K562 (cell line): ENCODE measurements at regions not wholly inside any gene's neighbourhood (a gene's known extent, or its start where the extent isn't known, plus 50 kb on each side); places are given as distances from the start of the nearest gene placed in this dataset.

Experiments used
- ATAC-seq: fragments of 200-7000 bp; cut with Tn5 transposase; 3 replicates; pipeline ENCODE4 v1.9.1; 2020; ENCODE audit warnings: moderate library complexity
- BruUV-seq: library from RNA; stranded (reverse); fragments of 400-500 nt; replicated peaks from 2 replicates; lab custom pipeline; 2021; lab: Mats Ljungman, UMichigan
- CTCF ChIA-PET: fragments of 300-600 bp; formaldehyde crosslinking; extraction: SDS; loops from one replicate; lab custom pipeline; 2021; ENCODE audit warnings: low intra/inter-chr PET ratio; lab: Yijun Ruan, JAX
- POLR2A ChIA-PET: fragments of 300-600, 350-650 bp; sonication (Branson Sonifier 250); formaldehyde crosslinking; extraction: SDS; loops from one replicate; lab custom pipeline; 2021; ENCODE audit warnings: antibody characterized with exemption, inconsistent platforms; lab: Yijun Ruan, JAX
- DNase-seq, 4 experiments: peaks; one replicate each; pipeline versions ENCODE4 v3.0.0 to v3.0.0-alpha.2; 2011 to 2018; ENCODE audit warnings: low spot score in 3 of 4, mixed read lengths in 3 of 4; ENCODE audit errors: extremely low read depth in 1 of 4
- FAIRE-seq: peaks from 2 replicates; lab custom pipeline; 2011; peaks lifted over from hg19 to GRCh38; lab: Jason Lieb, UNC
- H2AFZ ChIP-seq: 2 replicates; pipeline ENCODE4 v1.6.0; 2011; ENCODE audit warnings: low read depth, low read length, control low read depth, inconsistent platforms
- H3K27ac ChIP-seq: fragments of 200-600 bp; 3 replicates; pipeline ENCODE4 v1.8.0; 2011; ENCODE audit warnings: low read depth, mild to moderate bottlenecking, control low read depth, inconsistent platforms, low read length, moderate library complexity, mixed read lengths; ENCODE audit errors: extremely low read depth
- H3K27me3 ChIP-seq, 2 experiments: fragments of 300-600 bp in 1 of 2; 2 replicates in 1 of 2; 3 replicates in 1 of 2; pipeline versions ENCODE4 v1.6.0 to v1.8.0; 2011; ENCODE audit warnings: inconsistent platforms in 2 of 2, low read length in 2 of 2, mild to moderate bottlenecking in 1 of 2, mixed read lengths in 1 of 2, moderate library complexity in 1 of 2; ENCODE audit not compliant: control insufficient read depth in 2 of 2, insufficient read depth in 2 of 2
- H3K36me3 ChIP-seq: fragments of 300-600 bp; 3 replicates; pipeline ENCODE4 v1.8.0; 2011; ENCODE audit warnings: mild to moderate bottlenecking, low read length, inconsistent platforms; ENCODE audit not compliant: control insufficient read depth, insufficient read depth
- H3K4me1 ChIP-seq, 2 experiments: fragments of 200-600 bp in 1 of 2; replicated peaks in 1 of 2; 2 replicates in 1 of 2; 3 replicates in 1 of 2; pipeline versions ENCODE4 v1.5.1 to v1.8.0; 2011; ENCODE audit warnings: inconsistent platforms in 2 of 2, low read length in 2 of 2, mild to moderate bottlenecking in 1 of 2, mixed read lengths in 1 of 2, moderate library complexity in 1 of 2; ENCODE audit not compliant: control insufficient read depth in 2 of 2, insufficient read depth in 2 of 2
- H3K4me2 ChIP-seq: 2 replicates; pipeline ENCODE4 v1.6.1; 2011; ENCODE audit warnings: low read length, control low read depth, inconsistent platforms, mixed read lengths; ENCODE audit not compliant: insufficient read depth
- H3K4me3 ChIP-seq: fragments of 200-600 bp; sonication (generic), shearing (Covaris generic); 2 replicates; pipeline ENCODE4 v1.5.1; 2016; ENCODE audit warnings: control low read depth, inconsistent platforms
- H3K79me2 ChIP-seq: fragments of 200-600 bp; 3 replicates; pipeline ENCODE4 v1.8.0; 2011; ENCODE audit warnings: low read length, inconsistent platforms; ENCODE audit not compliant: control insufficient read depth, insufficient read depth
- H3K9ac ChIP-seq, 2 experiments: 2 replicates each; pipeline versions ENCODE4 v1.6.0 to v1.6.1; 2011; ENCODE audit warnings: low read depth in 2 of 2, low read length in 2 of 2, control low read depth in 1 of 2, inconsistent platforms in 1 of 2, mild to moderate bottlenecking in 1 of 2, mixed read lengths in 1 of 2; ENCODE audit not compliant: insufficient read depth in 1 of 2
- H3K9me1 ChIP-seq: one replicate; pipeline ENCODE4 v1.6.0; 2011; ENCODE audit warnings: inconsistent platforms, mild to moderate bottlenecking, low read length, moderate library complexity; ENCODE audit not compliant: control insufficient read depth, insufficient read depth
- H3K9me3 ChIP-seq: replicated peaks from 2 replicates; pipeline ENCODE4 v1.5.1; 2011; ENCODE audit warnings: low read depth, low read length, inconsistent platforms; ENCODE audit not compliant: control insufficient read depth, insufficient read depth
- H4K20me1 ChIP-seq: replicated peaks from 2 replicates; pipeline ENCODE4 v1.6.1; 2011; ENCODE audit warnings: low read length, inconsistent platforms, mixed read lengths; ENCODE audit not compliant: control insufficient read depth, insufficient read depth
- GABPB2 ChIP-seq: fragments of 250-450 bp; sonication (Bioruptor Pico); conservative IDR thresholded peaks from 2 replicates; pipeline ENCODE4 v1.5.1; 2021; ENCODE audit warnings: mild to moderate bottlenecking
- MEF2A ChIP-seq: IDR thresholded peaks from 2 replicates; pipeline ENCODE4 v1.6.1; 2011; ENCODE audit warnings: low read depth, mild to moderate bottlenecking, low read length, moderate library complexity; ENCODE audit not compliant: control insufficient read depth
- RAD21 ChIP-seq, 2 experiments: fragments of 250-450 bp in 1 of 2; fragments of 450-650 bp in 1 of 2; sonication (Bioruptor Pico) in 1 of 2; formaldehyde crosslinking in 1 of 2; IDR thresholded peaks in 1 of 2; conservative IDR thresholded peaks in 1 of 2; 2 replicates each; pipeline versions ENCODE4 v1.4.0 to v1.8.0; 2020 to 2022; ENCODE audit warnings: mild to moderate bottlenecking in 2 of 2, moderate library complexity in 1 of 2
- SMARCA5 ChIP-seq: fragments of 450-650 bp; IDR thresholded peaks from 2 replicates; pipeline ENCODE4 v1.6.1; 2016
- SUPT5H ChIP-seq: fragments of 450-650 bp; IDR thresholded peaks from 2 replicates; pipeline ENCODE4 v1.6.1; 2016
- TEAD1 ChIP-seq, 2 experiments: fragments of 450-650 bp in 1 of 2; sonication (generic) in 1 of 2; formaldehyde crosslinking; IDR thresholded peaks; 2 replicates each; pipeline versions ENCODE4 v1.4.0 to v1.8.0; 2020 to 2022; ENCODE audit warnings: mild to moderate bottlenecking in 2 of 2, missing genetic modification reagents in 1 of 2
- ZNF165 ChIP-seq: fragments of 250-450 bp; sonication (Bioruptor Pico); IDR thresholded peaks from 2 replicates; pipeline ENCODE4 v1.4.0; 2020; ENCODE audit warnings: borderline replicate concordance
- ZNF263 ChIP-seq: sonication (generic); formaldehyde crosslinking; IDR thresholded peaks from 2 replicates; pipeline ENCODE4 v1.8.0; 2022; ENCODE audit warnings: mild to moderate bottlenecking, missing genetic modification reagents, borderline replicate concordance
- ZNF408 ChIP-seq: fragments of 250-450 bp; sonication (Bioruptor Pico); IDR thresholded peaks from 2 replicates; pipeline ENCODE4 v1.4.0; 2020; ENCODE audit warnings: low read depth, mild to moderate bottlenecking, moderate library complexity
- ZNF586 ChIP-seq: fragments of 450-650 bp; formaldehyde crosslinking; conservative IDR thresholded peaks from 2 replicates; pipeline ENCODE4 v1.4.0; 2020; ENCODE audit warnings: mild to moderate bottlenecking, moderate library complexity
- ZNF717 ChIP-seq: fragments of 250-450 bp; sonication (Bioruptor Pico); IDR thresholded peaks from 2 replicates; pipeline ENCODE4 v1.5.0; 2021
- WGBS: fragments of 100-300 bp; shearing (Covaris generic); methylation state at CpG from one replicate; pipeline ENCODE4 v1.1.6; 2016; ENCODE audit warnings: low coverage, mixed read lengths; ENCODE audit not compliant: insufficient coverage; ENCODE audit errors: missing lambda C conversion rate; 5-methylcytosine and 5-hydroxymethylcytosine counted together
- in situ Hi-C: fragments of 300-500 bp; cut with MboI; formaldehyde crosslinking; loops from 4 replicates; pipeline ENCODE4 v1.15.0; 2018; ENCODE audit warnings: inconsistent platforms, mixed read lengths
- intact Hi-C: fragments of 100-400 bp; cut with micrococcal nuclease; formaldehyde crosslinking; loops from 2 replicates; pipeline ENCODE4 v1.14.2; 2022
- TF ChIP-seq, protein P1 (sequence below), 3 experiments: fragments of 200-800 bp in 1 of 3; fragments of 250-450 bp in 1 of 3; fragments of 450-650 bp in 1 of 3; sonication (Bioruptor Pico) in 1 of 3; sonication (Bioruptor generic) in 1 of 3; formaldehyde crosslinking in 1 of 3; IDR thresholded peaks; 2 replicates each; pipeline versions ENCODE4 v1.6.1 to v1.8.0; 2016 to 2022; ENCODE audit warnings: mild to moderate bottlenecking in 2 of 3, missing genetic modification characterization in 2 of 3, missing compliant biosample characterization in 1 of 3, moderate library complexity in 1 of 3
- TF ChIP-seq, protein P2 (sequence below), 3 experiments: IDR thresholded peaks in 2 of 3; conservative IDR thresholded peaks in 1 of 3; 2 replicates each; pipeline ENCODE4 v1.5.1; 2011 to 2012; ENCODE audit warnings: low read length in 3 of 3, mild to moderate bottlenecking in 3 of 3, control low read depth in 2 of 3, improper control_type of control experiment in 1 of 3, inconsistent platforms in 1 of 3, low read depth in 1 of 3, mixed read lengths in 1 of 3, moderate library complexity in 1 of 3; ENCODE audit not compliant: insufficient read depth in 2 of 3
- TF ChIP-seq, protein P3 (sequence below): sonication (generic); formaldehyde crosslinking; IDR thresholded peaks from 2 replicates; pipeline ENCODE4 v1.8.0; 2022; ENCODE audit warnings: mild to moderate bottlenecking, missing genetic modification reagents
- TF ChIP-seq, protein P4 (sequence below): fragments of 250-450 bp; sonication (Bioruptor Pico); IDR thresholded peaks from 2 replicates; pipeline ENCODE4 v1.8.0; 2022; ENCODE audit warnings: moderate library complexity, mild to moderate bottlenecking, inconsistent platforms

DNA sequence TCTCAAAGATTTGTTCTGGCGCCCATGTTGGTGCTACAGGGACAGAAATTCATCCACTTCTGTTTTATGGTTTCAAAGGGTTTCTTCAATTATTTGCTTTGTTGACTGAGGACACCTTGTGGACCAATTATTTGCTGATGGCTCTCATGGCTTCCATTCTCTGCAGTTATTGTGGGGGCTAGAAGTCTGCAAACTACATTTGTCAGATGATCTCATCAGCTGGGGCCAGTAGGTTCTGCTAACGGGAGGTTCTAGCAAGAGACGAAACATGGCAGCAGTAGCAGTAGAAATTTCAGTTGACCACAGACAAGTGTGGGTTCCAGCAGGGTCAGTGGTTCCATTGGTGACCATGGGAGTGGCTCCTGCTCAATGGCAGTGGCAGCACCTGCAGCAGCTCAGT is 72.8 kb upstream of the BLCAP start:
- H4K20me1 ChIP-seq, result no peaks in the 10 kb centered on the region
- WGBS, result 0% methylated on average over 3 of the region's 3 CpGs
- no peak for TF ChIP-seq SMARCA5
- TF ChIP-seq ZNF586 (CRISPR knock-in tag), result no peak
- no peak for TF ChIP-seq SUPT5H
- TF ChIP-seq MEF2A, result no peak
- no peak for TF ChIP-seq GABPB2 (CRISPR knock-in tag)
- TF ChIP-seq, protein P1, sequence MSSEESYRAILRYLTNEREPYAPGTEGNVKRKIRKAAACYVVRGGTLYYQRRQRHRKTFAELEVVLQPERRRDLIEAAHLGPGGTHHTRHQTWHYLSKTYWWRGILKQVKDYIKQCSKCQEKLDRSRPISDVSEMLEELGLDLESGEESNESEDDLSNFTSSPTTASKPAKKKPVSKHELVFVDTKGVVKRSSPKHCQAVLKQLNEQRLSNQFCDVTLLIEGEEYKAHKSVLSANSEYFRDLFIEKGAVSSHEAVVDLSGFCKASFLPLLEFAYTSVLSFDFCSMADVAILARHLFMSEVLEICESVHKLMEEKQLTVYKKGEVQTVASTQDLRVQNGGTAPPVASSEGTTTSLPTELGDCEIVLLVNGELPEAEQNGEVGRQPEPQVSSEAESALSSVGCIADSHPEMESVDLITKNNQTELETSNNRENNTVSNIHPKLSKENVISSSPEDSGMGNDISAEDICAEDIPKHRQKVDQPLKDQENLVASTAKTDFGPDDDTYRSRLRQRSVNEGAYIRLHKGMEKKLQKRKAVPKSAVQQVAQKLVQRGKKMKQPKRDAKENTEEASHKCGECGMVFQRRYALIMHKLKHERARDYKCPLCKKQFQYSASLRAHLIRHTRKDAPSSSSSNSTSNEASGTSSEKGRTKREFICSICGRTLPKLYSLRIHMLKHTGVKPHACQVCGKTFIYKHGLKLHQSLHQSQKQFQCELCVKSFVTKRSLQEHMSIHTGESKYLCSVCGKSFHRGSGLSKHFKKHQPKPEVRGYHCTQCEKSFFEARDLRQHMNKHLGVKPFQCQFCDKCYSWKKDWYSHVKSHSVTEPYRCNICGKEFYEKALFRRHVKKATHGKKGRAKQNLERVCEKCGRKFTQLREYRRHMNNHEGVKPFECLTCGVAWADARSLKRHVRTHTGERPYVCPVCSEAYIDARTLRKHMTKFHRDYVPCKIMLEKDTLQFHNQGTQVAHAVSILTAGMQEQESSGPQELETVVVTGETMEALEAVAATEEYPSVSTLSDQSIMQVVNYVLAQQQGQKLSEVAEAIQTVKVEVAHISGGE (CRISPR knock-in tag; IDR thresholded peaks at IDR 0.05), result no peak
- TF ChIP-seq TEAD1 (CRISPR knock-in tag; IDR thresholded peaks at IDR 0.05), result no peak
- no peak for TF ChIP-seq ZNF165 (CRISPR knock-in tag)
- no peak for TF ChIP-seq ZNF408 (CRISPR knock-in tag)
- TF ChIP-seq, protein P2, sequence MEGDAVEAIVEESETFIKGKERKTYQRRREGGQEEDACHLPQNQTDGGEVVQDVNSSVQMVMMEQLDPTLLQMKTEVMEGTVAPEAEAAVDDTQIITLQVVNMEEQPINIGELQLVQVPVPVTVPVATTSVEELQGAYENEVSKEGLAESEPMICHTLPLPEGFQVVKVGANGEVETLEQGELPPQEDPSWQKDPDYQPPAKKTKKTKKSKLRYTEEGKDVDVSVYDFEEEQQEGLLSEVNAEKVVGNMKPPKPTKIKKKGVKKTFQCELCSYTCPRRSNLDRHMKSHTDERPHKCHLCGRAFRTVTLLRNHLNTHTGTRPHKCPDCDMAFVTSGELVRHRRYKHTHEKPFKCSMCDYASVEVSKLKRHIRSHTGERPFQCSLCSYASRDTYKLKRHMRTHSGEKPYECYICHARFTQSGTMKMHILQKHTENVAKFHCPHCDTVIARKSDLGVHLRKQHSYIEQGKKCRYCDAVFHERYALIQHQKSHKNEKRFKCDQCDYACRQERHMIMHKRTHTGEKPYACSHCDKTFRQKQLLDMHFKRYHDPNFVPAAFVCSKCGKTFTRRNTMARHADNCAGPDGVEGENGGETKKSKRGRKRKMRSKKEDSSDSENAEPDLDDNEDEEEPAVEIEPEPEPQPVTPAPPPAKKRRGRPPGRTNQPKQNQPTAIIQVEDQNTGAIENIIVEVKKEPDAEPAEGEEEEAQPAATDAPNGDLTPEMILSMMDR (IDR thresholded peaks at IDR 0.05 in 2 of 3, conservative IDR thresholded peaks at IDR 0.05 in 1 of 3; ENCODE audit: insufficient read depth in 2 of 3, low read depth in 1 of 3, low read length in 3 of 3), result peak in 1 of 3 experiments; percentile 20; a peak in 1 of 6 replicates
- TF ChIP-seq ZNF263, result no peak
- no peak for TF ChIP-seq ZNF717 (CRISPR knock-in tag)
- TF ChIP-seq, protein P3, sequence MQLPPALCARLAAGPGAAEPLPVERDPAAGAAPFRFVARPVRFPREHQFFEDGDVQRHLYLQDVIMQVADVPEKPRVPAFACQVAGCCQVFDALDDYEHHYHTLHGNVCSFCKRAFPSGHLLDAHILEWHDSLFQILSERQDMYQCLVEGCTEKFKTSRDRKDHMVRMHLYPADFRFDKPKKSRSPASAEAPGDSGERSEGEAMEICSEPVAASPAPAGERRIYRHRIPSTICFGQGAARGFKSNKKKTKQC (CRISPR knock-in tag), result no peak
- TF ChIP-seq RAD21 (CRISPR knock-in tag; conservative IDR thresholded peaks at IDR 0.05 in 1 of 2, IDR thresholded peaks at IDR 0.05 in 1 of 2), result peak; percentile 13 to 28; a peak in 1 of 4 replicates
- TF ChIP-seq, protein P4, sequence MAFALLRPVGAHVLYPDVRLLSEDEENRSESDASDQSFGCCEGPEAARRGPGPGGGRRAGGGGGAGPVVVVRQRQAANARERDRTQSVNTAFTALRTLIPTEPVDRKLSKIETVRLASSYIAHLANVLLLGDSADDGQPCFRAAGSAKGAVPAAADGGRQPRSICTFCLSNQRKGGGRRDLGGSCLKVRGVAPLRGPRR (CRISPR knock-in tag), result no peak
- ChIA-PET POLR2A (no interaction called here), CTCF (interaction anchor here (1.5 kb wide), 1 partner anchor 36 kb away, joined by 4 read pairs; no protein-coding TSS in a partner anchor)
- intact Hi-C loops, result loop anchor here (1.0 kb wide), 1 partner anchor 33 kb away; no protein-coding TSS in a partner anchor
- no peak overlapping the region for H3K4me3 ChIP-seq
- no peak overlapping the region for H2AFZ ChIP-seq
- peaks cover 0 to 5% of the 10 kb centered on the region in 2 experiments; a peak in 1 of 5 replicates for H3K4me1 ChIP-seq
- no peak for FAIRE-seq
- H3K27ac ChIP-seq, result no peak overlapping the region
- H3K79me2 ChIP-seq, result no peaks in the 10 kb centered on the region
- no peaks in the 10 kb centered on the region for H3K9me1 ChIP-seq
- H3K27me3 ChIP-seq, result peaks cover 9 to 55% of the 10 kb centered on the region in 2 experiments; a peak in 3 of 5 replicates
- no peak for DNase-seq
- BruUV-seq, result no TSS peak
- no peak overlapping the region for H3K4me2 ChIP-seq
- in situ Hi-C loops, result no loop called here
- no peaks in the 10 kb centered on the region for H3K36me3 ChIP-seq
- no peaks in the 10 kb centered on the region; the same call in 1 of the 2 replicates for H3K9me3 ChIP-seq
- no peak for ATAC-seq
- H3K9ac ChIP-seq, result no peak overlapping the region
